GM18951 (cell line): ENCODE measurements at regions not wholly inside any gene's neighbourhood (a gene's known extent, or its start where the extent isn't known, plus 50 kb on each side); places are given as distances from the start of the nearest gene placed in this dataset.

ENCODE experiments used
- POLR2A ChIP-seq: IDR thresholded peaks from 4 replicates; pipeline ENCODE4 v1.6.1; 2011; ENCODE audit warnings: mild to moderate bottlenecking; ENCODE audit not compliant: insufficient read length, insufficient read depth; ENCODE audit errors: extremely low read depth
- in situ Hi-C: fragments of 300-500 bp; cut with MboI; formaldehyde crosslinking; loops from one replicate; pipeline ENCODE4 v1.12.0; 2022; ENCODE audit warnings: low sequenced_read_pairs, mixed read lengths, inconsistent platforms; ENCODE audit not compliant: unreplicated experiment

DNA sequence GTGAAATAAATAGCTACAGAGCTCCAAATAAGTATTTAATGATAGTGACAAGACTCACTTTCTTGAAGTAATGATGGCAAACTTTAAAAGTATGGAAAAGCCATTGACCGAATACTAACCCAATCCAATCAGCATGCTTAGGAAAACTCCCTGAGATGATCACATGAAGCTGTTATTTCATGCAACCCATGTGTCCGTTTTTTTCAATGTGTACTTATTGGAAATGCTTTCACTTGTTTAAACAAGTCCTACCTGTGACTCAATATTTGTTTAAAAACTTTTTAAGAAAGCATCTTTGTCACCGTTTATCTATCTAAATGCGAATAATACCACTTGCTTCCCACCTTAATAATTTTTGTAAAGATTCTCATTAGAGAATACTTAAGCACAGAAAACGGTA is 185.8 kb downstream of the NRIP1 start:
- in situ Hi-C loops: loop anchor here (25.0 kb wide), 1 partner anchor 608 kb away; no protein-coding TSS in a partner anchor
- TF ChIP-seq POLR2A: no peak

DNA sequence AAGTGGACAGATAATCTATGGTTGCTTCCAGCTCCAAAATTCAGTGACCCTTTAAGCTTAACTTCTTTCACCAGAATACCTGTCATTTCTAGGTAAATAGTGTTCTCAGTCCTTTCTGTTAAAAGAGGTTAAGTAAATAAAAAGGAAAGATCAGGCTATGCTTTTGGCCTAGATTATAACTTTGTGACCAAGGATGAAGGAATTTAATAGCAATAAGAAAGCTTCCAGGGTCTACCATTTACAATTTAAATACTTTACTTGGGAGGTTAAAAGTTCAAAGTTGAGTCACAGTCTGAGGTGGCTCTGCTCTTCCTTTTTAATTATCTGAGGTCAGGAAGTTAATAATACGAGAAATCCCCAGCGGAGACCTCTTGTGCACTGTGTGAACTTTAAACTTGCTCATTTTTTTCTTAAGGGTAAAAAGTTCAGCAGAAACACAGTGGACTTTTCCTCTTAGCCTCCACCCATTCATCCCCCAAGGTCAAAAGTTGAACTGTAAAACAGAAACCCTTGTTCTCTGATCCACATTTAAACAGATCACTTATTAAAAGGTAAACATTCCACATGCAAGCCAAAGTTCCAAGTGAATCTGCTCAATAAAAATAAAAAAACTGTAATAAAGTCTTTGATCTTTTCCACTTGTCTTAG is 187.1 kb downstream of the NRIP1 start:
- TF ChIP-seq POLR2A: no peak
- in situ Hi-C loops: loop anchor here (25.0 kb wide), 1 partner anchor 610 kb away; no protein-coding TSS in a partner anchor

- no peak for TF ChIP-seq POLR2A
- in situ Hi-C loops: loop anchor here (25.0 kb wide), 1 partner anchor 611 kb away; no protein-coding TSS in a partner anchor
Measured at GRCh38 chr21:14876524-14876840, 188.3 kb downstream of the NRIP1 start.

DNA sequence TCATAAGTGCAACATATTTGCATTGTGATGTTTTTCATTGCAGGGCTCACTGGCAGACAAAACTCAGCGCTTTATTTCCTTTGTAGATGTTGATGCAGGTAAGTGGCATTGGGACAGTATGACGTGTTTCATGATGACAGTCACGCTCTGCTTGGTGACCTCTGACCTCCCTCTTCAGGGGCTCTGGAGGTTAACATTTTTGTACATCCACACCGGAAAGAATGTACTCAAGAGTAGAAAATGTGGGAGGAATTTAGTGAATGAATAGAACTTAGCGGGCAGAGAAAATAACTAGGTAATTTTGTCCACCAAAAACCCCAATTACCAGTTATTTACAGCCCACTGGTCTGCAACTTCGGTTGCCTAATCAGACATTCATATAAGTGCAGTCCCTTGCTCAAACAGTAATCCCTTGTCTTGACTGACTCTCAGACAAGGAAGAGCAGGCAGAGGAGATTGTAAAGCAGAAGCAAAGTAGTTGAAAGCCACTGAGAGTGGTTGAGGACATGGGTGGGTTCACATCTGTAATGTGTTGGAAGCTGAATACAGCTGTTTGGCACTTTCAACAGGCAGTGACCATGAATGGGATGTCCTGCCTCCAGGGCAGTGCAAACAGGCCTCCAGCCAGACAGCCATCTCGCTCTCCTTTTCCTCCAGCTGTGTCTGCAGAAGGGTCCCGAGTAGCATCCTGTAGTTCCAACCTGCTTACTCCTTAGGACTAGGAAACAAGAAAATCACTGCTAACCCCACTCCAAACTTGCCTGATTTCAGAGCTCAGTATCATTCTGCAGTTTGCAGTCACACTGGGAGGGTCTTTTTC is 188.9 kb downstream of the NRIP1 start:
- in situ Hi-C loops: loop anchor here (25.0 kb wide), 1 partner anchor 611 kb away; no protein-coding TSS in a partner anchor

GRCh38 chr21:14875186-14875585 is 189.6 kb downstream of the NRIP1 start:
- in situ Hi-C loops: loop anchor here (25.0 kb wide), 1 partner anchor 612 kb away; no protein-coding TSS in a partner anchor
- no peak for TF ChIP-seq POLR2A

More for the DNA sequence above, 188.9 kb downstream of the NRIP1 start:
- TF ChIP-seq POLR2A: no peak

DNA sequence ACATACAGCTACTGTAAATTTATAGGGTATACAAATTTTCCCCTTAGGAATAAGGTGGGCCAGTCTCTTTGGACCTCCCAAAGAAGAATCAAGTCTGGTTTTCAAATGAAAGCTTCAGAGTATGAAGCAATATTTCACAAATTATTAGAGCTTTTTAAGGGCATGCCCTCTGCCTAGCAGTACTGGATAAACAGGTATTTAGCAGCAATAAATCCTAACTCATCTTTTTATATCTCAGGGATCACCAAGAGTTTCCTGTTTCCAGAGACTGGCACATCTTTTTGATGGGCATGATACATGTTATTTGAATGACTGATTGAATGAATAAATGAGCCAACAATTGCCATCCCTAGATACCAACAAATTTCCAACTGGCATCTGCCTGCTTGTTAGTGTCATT is 190.4 kb downstream of the NRIP1 start:
- no peak for TF ChIP-seq POLR2A
- in situ Hi-C loops: no loop called here

- no peak for TF ChIP-seq POLR2A
- in situ Hi-C loops: no loop called here
Measured at GRCh38 chr21:14871861-14872260, 192.9 kb downstream of the NRIP1 start.

DNA sequence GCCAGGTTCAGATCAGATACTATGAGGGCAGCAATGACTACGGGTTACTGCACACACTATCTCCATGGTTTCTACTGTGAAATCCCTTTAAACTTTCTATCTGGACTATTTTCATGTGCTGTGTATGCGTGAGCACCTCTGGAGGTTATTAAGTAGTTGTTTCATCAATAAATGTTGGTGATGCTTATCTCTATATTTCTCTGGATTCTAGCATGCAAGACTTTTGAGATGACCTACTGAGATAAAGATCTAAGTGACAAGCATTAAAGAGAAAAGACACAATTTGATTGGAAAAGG is 194.0 kb downstream of the NRIP1 start:
- no peak for TF ChIP-seq POLR2A
- in situ Hi-C loops: no loop called here

DNA sequence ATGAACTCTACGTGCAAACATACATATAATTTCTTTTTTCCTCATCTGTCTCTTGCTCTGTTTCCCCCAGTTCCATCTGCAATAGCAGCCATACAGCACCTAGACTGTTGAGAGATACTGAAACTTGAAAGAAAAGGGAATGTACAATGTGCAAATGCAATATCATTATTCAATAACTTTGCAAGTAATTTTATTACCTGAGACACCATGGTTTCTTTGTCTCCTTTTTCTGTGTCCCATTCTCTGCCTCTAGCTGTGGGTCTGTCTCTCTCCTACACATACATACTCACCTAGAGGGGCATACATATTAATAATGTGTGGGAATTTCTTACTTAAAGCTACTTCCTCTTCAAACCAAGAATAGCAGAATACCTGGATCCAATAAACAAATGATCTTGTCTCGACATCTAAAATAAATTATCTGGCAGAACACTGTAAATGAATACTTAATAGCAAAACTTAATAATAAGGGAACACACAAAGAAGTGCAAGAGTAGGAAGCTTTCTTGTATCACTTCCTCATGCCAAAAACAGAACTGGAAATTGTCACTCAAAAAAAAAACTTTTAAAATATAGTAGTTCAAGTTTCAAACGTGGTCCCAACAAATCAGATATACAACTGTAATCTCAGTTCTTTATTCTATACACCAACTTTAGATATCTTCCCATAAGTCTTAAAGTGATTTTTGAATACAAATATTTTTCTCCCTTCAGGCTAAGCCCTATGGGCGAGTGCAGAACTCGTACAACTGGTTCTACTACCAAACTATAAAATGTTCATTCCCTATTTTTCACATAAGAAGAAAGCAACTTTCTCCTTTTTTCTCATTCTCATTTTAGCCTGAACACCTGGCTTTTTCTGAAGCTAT is 194.6 kb downstream of the NRIP1 start:
- in situ Hi-C loops: no loop called here
- no peak for TF ChIP-seq POLR2A

DNA sequence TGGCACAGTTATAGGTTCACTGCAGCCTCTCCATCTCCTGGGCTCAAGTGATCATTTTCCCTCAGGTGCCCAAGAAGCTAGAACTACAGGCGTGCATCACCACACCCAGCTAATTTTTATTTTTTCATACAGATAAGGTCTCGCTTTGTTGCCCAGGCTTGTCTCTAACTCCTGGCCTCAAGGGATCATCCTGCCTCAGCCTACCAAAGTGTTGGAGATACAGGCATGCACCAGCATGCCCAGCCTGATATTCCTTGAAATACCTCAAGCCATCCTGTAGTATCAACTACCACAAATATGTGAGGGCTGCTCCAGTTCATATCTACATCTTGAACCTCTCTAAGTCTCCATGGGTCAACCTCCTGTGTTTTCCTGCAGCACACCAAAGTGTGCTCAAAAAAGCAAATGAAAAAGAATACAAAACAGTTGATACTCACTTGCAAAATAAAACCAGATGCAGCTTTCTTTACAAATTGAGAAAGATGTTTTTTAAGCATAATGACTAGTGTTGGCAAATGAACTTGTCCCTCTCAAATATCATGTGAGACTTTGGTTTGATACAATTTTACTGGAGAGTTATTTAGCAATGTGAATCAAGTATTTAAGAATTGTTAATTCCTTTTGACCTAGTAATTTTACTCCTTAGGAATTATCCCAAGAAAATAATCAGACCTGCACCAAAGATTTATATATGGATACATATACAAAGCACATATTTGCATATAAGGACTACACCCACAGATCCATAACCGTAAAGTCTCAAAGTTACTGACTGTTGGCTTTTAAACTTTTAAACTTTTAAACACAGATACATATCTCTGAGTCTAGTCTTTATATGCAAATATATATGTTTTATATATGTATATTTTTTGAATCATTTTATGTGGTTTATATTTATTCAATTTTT is 197.7 kb downstream of the NRIP1 start:
- no peak for TF ChIP-seq POLR2A
- in situ Hi-C loops: no loop called here

DNA sequence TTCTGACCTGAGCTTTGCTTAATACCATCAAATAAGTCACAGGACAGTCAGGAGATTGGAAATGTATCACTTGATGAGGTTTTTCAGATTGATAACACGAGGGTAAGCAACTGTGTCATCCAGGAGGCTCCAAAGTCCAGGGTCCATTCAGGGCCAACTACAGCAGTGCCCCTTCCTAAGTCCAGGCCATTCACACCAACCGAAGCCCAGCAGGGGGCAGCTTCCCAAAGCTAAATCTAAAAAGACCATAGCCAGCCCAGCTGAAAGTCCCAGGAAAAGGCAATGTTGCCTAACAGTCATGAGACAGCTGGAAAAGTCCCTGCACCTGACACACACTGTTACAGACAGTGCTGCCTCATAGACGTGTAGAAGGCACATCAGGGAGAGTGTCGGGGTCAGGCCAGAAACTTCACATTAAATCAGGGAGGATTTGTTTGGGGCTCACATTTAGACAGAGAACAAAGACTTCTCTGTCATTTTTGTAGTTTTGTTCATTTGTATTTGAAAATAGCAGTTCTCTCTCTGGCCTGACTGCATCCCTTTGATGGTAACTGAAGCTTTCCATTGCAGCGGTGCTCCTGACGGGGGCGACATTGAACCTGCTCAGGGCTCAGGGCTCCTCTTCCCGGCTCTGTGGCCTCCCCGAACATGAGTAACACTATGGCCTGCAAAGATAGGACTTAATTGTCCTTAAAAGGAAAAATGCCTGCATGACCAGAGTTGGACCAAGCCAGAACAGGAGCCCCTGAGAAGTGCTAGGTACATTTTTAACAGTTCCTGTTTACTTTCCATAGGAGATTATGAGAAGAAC is 200.4 kb downstream of the NRIP1 start:
- in situ Hi-C loops: no loop called here
- no peak for TF ChIP-seq POLR2A
